ENCODE measurements at regions not wholly inside any gene's neighbourhood (a gene's known extent, or its start where the extent isn't known, plus 50 kb on each side); places are given as distances from the start of the nearest gene placed in this dataset.
A peak's percentile ranks its signal among the peaks of the same experiment; 100 is the strongest.

DNA sequence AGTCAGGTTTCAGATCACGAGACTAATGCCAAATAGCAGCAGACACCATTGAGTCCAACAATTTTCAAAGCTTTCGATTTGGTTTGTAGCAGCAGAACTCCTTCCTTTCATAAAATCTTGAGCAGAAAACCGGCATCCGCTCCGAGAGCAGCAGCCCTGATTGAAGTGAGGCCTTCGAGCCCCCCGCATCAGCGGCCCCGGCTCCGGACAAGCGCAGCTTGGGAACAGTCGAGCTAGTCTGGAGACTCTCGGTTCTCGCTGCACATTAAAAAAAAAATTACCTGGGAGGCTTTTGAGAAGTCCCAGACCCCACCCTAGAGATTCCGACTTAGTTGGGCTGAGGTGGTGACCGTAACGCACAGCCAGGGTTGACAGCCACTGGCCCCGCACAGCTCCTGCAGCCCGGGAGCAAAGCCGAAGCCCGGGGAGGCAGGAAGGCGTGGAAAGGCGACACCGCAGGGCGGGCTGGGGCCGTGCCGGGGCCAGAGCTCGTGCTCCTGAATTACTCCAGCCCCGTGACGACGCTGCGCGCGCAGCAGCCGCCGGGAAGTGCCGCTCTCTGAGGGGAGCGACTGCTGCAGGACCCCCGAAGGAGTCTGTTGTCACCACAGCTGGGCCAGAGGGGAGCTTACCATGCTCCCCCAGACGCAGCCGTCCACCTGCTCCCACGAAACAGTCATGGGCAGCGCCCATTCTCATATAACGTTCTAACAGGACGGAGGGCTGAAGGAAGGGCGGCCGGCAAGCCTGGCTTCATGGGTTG, 57.8 kb downstream of the SPATA19 start:
- no peak for DNase-seq

DNA sequence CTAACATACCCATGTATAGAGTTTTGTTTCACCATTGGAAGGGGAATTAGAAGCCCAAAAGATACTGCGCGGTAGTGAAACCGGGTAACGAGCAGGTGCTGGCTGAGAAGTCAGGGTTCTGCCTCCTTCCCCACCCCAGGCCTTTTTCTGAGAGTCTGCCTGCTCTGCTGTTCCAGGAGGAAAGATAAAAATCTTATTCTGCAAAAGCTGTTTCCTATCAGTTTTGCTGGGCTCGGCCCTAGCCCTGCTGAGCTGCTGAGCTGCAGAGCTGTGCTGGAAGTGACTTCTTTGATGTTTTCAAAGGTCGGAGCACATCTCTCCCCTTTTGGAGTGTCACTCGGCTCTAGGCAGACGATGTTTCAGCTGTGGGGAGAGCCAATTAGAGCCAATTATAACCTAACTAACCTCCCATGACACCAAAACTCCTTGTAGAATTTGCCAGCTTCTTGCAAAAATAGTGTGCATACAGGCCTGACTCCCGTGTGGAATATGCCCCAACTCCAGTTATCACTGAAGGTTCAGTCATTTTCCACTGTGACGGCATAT, 59.4 kb downstream of the SPATA19 start:
- DNase-seq: no peak

DNA sequence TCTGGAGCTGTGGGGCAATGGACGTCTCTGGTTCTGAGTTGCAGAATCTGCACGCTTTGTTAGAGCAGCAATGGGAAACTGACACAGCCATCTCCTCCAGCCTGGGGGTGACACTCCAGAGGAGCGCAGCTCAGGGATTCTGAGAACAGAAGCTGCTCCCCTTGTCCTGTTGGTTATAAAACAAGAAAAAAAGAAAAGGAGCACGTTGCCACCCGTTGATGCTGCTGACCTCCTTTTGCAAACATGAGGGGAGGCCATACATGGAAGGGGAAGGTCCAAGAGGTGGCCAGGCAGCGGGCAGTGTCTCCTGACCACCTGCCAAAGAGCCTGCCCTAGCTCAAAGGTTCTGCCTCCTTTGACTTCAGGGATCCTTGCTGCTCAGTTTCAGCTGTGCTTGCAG, 61.0 kb downstream of the SPATA19 start:
- no peak for DNase-seq

DNA sequence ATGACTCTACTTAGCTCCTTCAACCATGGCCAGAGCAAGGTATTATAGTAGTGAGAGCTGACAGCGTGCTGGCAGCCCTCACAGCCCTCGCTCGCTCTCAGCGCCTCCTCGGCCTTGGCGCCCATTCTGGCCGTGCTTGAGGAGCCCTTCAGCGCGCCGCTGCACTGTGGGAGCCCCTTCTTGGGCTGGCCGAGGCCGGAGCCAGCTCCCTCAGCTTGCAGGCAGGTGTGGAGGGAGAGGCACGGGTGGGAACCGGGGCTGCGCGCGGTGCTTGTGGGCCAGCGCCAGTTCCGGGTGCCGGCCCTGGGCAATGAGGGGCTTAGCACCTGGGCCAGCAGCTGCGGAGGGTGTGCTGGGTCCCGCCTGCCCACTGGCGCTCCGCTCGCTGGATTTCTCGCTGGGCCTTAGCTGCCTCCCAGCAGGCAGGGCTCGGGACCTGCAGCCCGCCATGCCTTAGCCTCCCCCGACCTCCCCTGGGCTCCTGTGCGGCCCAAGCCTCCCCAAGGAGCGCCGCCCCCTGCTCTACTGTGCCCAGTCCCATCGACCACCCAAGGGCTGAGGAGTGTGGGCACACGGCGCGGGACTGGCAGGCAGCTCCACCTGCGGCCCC, 63.1 kb downstream of the SPATA19 start:
- no peak for DNase-seq

DNA sequence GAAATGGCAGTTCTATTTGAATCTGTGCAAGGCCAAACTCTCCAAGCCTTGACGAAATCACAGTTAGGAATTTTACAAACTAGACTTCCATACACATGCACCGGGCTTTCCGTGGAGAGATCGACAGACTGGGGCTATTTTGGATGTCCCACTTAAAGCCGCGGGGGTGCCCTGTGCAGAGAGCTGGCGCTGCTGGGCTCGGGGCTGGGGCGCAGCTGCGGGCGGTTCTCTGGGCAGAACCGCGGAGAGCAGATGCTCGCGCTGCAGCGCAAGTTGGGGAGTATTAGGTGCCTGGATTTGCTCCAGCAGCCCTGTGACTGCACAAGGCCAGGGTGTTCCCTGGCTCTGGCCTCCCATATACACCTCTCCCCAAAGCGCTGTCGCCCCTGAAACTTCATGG, 67.2 kb downstream of the SPATA19 start:
- DNase-seq: no peak

DNA sequence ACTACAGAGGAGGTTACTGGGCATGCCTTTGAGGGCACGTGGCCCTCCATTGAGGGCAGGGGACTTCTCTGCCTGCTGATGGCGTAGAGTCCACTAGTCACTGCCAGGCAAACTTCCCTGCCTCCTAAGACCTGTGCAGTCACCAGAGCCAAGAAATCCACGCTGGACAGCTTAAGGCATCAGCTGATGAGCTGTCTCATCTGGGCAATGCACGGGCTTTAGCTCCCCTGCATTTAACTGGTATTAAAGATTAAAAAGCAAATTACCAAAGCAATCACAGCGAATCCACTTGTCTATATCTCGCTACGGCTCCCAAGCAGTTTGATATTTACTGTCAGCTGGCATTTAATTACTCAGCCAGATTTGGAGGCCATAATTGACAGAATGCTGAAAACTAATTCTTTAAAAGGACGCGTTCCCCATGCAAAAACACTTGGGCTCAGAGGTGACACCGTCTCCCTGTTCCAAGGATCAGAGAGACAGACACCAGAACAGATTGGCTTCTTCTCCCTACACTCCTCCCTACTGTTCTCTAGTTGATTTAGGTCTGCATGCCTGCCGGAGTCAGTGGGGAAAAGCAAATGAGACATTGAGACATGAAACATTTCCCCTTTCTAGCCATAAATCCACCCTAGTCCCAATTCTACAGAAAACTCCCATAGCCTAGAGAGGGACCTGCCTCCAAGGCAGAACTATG, 68.5 kb downstream of the SPATA19 start:
- no peak for DNase-seq

DNA sequence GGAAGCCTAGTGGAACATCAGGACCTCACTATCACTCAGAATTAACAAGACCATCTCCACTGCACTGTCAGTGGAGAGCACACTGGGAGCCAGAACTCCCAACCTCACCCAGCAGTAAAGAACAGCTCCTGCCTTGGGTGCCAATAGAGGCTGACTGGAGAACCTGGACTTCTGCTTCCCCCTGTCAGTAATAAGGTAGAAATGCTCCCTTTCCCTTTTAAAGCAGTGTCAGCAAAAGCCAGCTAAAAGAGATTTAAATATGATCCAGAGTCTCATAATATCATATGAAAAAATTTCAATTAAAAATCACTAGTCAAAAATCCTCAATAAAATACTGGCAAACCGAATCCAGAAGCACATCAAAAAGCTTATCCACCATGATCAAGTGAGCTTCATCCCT, 82.8 kb downstream of the SPATA19 start:
- no peak for DNase-seq

DNA sequence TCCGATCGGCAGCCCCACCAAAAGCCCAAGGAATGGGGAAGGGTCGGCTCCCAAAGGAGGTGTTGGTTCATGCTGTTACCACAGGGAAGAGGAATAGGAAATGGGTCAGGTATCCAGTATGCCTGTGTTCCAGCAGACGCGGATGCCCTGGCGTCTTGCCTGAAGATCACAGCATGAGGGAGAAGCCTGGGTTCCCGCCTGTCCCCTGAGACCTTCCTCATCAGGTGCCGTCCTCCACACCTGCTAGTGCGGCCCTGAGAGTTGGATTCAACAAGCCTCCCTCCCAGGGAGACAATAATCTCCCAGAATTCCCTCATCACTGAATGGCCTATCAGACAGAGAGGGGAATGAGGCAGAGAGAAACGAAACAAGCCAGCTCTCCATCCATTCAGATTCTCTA, 92.2 kb downstream of the SPATA19 start:
- peak; percentile 58 for DNase-seq

DNA sequence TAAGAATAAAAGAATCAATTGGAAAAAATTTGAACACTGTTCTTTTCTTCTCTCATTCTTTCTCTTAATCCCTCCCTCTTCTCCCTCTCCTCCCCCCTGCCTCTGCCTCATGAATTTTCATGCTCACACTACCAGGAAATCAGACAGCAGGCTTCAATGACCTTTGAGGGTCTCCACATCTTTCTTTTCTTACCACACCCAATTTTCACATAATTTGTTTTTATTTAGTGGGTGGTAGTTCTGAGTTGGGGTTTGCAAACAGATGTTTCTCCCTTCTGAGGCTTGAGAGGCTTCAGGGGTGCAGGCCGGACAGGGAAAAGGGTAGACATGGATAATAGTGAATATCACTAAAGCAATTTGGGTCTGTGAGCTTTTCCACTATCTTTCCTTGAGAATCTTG, 95.5 kb downstream of the SPATA19 start:
- DNase-seq: no peak

DNA sequence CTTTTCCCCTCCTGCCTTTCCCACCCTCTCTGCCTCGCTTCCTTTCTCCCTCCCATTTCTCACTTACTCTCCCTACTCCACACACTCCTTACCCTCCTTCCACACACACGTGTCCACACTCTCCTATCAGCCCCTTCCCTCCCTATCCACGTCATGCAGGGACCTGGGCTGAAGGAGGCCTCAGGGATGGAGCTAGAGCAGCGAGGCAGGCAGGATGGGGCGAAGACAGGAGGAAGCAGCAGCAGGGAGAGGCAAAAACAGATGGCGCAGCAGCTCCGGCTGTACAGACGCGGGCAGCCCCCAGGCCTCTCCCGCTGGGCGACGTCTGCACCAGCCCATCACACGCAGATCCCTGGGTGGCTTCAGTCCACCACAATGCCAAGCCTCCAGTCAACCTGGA, 97.9 kb downstream of the SPATA19 start:
- DNase-seq: peak; percentile 46

DNA sequence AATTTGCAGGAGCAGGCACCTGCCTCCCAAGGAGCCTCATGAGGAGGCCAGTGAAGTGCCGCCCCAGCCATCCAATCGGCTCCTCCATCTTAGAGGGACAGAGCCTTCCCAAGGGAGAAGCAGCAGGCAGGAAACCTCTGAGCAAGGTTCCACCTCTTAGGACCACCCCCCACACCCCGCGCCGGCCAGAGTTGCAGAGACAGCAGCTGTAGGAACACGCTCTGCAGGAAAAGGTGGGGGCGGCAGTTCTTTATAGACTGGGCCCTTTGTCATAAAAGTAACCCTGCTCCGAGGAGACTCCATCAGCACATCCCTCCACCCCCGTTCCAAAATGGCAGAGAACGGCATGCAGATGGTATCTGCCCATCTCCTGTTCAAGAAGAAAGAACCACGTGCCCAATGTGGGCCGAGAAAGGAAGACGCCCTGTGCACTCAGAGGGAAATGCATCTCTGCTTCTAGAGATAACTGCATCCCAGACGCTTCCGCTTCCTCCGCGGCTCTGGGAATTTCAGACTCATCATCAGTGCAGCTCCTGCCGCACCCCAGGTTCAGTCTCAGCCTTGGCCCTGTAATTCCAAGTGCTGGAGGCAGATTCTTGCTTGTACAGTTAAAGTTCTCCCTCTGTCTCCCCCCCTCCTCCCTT, 98.5 kb downstream of the SPATA19 start:
- DNase-seq: no peak

DNA sequence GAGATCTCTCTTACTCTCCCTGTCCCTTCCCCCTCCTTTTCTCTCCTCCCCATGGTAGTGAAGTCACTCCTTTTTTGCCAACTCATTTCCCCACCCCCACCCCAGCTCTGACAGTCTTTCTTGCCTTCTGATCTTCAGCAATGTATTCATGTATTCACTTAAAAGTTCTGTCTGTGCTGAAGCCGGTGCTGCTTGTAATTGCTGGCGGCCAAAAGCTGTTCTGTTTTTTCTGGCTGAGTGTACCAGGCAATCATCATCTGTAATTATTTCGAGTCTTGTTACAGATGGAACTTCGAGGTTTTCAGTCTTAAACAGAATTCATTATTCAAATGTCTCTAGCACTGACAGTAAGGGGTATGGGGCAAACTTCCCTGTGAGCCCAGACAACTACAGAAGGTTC, 99.5 kb downstream of the SPATA19 start:
- no peak for DNase-seq

DNA sequence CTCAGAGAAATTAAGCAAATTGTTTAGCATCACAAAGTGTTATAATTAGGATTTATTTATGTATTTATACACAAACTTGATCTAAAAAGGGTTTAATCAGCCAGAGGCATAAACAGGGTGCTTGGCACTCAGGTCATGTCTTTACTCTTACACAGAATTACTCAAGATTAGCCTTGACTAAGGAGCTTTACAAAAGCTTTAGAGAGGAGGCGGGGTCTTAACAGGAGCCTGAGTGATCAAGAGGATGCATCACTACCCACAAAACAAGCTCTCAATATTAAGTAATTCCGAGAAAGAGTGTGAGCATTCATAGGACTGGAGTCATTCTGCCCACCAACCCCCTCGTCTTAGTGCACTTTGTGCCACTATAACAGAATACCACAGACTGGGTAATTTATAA, 103.0 kb downstream of the SPATA19 start:
- no peak for DNase-seq

DNA sequence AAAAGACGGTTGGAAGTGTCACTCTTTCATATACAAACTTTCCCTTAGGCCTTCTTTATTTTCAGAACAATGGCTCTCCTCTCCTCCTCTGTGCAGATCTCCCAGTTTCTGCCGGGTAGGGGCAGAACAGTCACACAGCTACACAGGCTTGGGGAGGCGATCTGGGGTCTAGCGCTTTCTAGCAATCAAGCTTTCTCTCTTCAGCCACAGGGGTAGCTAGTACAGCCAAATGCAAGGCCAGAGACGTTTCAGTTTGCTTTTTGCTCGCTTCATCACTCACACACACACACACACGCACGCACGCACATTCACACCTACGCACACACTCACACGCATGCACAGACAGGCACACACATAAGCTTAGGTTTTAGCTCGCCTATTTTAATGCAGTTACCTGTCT, 104.3 kb downstream of the SPATA19 start:
- DNase-seq: no peak

DNA sequence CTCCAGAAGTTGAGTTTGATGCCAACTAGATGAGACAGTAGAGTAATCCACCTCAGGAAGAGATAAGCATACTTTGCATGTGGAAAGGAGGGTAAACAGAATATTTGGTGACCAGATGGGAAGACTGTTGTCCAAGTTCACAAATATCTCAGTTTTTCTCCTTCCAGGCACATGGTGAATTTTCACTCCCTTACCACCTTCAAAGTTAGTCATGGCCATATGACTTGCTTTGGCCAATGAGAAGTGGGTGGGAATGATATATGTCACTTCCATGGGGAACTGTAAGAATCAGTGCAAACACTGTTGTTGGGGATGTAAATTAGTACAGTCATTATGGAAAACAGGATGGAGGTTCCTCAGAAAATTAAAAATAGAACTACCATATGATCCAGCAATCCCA, 105.8 kb downstream of the SPATA19 start:
- DNase-seq: no peak

DNA sequence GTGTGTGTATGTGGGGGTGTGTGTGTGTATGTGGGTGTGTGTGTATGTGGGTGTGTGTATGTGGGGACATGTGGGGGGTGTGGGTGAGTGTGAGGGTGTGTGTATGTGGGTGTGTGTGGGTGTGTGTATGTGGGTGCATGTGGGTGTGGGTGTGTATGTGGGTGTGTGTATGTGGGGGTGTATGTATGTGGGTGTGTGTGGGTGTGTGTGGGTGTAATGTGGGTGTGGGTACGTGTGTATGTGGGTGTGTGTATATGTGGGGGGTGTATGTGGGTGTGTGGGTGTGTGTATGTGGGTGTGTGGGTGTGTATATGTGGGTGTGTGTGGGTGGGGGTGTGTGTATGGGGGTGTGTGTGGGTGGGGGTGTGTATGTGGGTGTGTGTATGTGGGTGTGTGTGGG, 106.7 kb downstream of the SPATA19 start:
- DNase-seq: no peak

DNA sequence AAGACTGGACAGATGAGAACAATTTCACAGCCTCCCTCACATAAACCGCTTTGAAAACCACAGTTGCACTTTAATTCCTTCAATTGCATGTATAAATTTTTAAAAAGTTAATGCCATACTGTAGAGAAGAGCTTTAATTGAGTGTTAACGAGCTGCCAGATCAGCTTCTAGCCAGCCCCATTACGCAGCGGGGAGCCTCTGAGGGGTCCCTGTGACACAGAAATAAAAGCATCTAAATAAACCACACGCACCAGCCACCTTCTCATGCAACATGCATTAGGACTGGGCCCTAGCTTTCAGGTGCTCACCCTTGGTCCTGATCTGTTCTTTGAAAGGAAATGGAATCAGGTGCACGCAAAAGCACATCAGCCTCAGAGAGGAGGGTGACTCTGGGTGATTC, 111.7 kb downstream of the SPATA19 start:
- DNase-seq: no peak

DNA sequence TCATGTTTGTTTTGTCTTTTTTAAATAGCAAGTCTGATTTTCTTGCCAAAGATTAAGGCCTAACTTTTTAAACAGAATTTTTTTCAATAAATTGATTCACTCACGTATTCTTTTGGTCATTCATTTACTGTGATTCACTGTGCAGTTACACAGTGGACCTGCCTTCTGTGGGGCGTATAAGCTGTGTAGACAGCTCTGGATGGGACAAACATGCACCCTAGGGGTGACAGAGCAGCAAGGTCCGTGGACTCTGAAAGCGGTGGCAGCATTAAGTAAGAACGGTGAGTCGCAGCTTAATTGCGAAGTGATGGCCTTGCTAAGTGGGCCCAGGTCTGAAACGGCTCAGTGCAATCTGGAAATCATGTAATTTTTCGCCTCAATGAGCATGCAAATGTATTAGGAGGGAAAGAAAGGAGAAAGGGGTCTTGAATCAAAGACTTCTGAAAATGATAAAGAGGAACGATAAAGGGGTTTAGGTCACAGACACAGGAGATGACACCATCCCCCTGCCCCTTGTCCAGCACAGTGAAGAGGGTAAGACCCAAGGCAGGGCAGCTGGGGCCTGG, 113.1 kb downstream of the SPATA19 start:
- no peak for DNase-seq

DNA sequence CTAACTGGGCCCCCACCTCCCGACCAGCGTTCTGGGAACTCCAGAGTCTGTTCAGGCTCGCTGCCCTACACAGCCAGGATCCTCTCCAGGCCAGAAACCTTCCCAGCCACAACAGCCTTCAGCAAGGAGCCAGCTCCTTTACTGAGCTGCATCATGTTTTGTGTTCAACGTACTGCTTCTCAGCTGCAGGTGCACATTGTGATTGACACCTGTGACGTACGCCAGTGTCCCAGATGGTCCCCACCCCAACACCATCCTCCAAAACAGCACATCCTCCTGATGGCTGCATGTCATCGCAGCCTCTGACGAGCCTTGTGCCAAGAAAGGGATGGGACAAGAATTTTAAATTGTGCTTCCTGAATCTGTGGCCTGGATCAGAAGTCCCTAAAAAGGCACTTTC, 117.5 kb downstream of the SPATA19 start:
- peak; percentile 22 for DNase-seq

DNA sequence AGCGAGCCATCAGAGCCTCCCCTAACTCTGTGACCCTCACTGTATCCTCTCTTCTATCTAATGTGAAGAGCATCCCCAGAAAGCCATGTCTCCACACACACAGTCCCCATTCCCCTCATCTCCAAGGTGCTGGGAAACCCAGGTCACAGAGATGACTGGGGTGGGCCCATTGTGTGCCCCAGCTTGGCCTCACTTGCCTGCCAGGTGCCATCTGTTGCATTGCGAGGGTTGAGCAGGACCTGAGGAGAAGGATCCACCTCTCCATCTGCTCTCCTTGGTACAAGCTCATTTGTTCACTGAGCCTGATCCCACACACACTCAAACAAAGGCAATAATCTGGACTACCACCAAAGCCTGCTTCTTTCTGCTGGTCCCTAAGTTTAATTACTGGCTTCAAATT, 118.8 kb downstream of the SPATA19 start:
- peak; percentile 70 for DNase-seq

DNA sequence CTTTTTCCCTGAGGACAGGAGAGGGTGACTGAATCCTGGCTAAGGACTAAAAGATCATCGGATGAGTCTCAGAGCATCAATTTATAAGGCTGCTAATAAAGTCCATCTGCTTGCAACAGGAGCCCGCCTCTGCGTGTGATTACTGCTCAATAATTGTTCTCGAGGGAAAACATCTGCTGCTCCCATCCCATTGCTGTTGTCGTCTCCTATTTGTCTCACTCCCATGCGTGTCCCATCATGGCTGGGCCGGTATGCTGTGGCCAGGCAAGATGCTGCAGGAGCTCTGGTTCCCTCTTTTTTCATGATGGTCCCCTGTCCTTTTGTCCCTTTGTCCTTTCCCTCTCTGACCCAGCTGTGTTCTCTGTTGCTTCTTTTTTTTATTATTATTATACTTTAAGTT, 121.2 kb downstream of the SPATA19 start:
- peak; percentile 67 for DNase-seq

DNA sequence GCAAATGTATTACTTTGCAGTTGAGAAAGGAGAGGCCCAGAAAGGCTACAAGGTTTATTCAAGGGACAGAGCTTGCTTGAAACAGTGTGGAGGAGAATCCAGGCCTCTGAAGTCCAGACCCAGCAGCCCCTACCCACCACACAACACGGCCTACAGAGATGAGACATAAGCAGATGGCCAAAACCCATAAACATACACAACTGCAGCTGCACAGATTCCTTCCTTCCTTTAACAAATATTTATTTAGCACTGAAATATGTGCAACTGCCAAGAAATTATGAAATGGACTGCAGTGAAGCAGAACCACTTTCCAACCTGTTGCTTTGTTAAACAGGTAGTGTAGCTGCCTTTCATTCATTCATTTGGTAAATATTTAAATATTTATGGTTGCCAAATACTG, 122.3 kb downstream of the SPATA19 start:
- peak; percentile 57 for DNase-seq

DNA sequence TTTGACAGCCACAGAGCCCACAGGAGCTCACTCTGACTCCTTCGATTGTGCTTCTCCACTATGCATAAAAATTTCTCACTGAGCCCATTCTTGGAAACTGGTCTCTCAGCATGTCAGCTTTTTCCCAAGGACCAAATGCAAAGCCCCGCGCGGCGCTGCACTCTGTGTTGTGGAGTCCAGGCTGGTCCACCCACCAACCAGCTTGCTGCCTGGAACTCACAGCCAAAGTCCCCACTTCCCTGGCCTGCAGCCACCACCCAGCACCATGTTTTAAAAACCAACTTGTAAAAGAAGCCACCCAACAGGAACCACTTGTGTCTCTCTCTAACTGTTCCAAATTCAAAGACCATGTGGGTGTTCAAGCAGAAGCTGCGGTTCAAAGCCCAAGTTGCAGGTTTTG, 124.4 kb downstream of the SPATA19 start:
- no peak for DNase-seq

All from NCI-H2171 (cell line).